ENCODE measurements at regions not wholly inside any gene's neighbourhood (a gene's known extent, or its start where the extent isn't known, plus 50 kb on each side); places are given as distances from the start of the nearest gene placed in this dataset.
A peak's percentile ranks its signal among the peaks of the same experiment; 100 is the strongest.

DNA sequence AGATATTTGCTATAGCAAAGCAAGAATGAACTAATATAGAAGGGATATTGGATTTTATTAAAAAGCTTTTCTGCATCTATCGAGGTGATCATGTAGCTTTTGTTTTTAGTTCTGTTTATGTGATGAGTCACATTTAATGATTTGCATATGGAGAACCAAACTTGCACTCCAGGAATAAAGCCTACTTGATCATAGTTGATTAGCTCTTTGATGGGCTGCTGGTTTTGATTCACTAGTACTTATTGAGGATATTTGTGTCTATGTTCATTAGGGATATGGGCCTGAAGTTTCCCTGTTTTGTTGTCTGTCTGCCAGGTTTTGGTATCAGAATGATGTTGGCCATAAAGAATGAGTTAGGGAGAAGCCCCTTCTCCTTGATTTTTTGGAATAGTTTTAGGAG is 310.7 kb downstream of the ARPP21 start:
- no peak overlapping the region for H3K4me3 ChIP-seq (ENCODE audit: low read length)
- H4K5ac ChIP-seq (ENCODE audit: low read length), result no peak overlapping the region
- no peak overlapping the region for H2AK5ac ChIP-seq (ENCODE audit: low read length)
- no peak overlapping the region for H3K56ac ChIP-seq (ENCODE audit: low read length)
- no peak overlapping the region for H3K27ac ChIP-seq (ENCODE audit: low read depth, low read length)
- H3K4me2 ChIP-seq (ENCODE audit: low read length), result no peak overlapping the region
- no peaks in the 10 kb centered on the region for H3K4me1 ChIP-seq (ENCODE audit: control insufficient read depth, low read depth, low read length)
- no peak overlapping the region for H3K18ac ChIP-seq (ENCODE audit: low read length)
- no CpG with 5 or more reads among the region's 1 CpG for WGBS (ENCODE audit: extremely low coverage, insufficient coverage, low lambda C conversion rate)
- no peak overlapping the region for H3K4ac ChIP-seq (ENCODE audit: low read depth, low read length)
- no peaks in the 10 kb centered on the region for H3K27me3 ChIP-seq (ENCODE audit: insufficient read depth, low read length, poor library complexity)
- no peak overlapping the region for H3K9ac ChIP-seq (ENCODE audit: low read length)
- no peak overlapping the region for H4K8ac ChIP-seq (ENCODE audit: low read depth, low read length)
- H3K36me3 ChIP-seq (ENCODE audit: control insufficient read depth, insufficient read depth, low read length), result no peaks in the 10 kb centered on the region
- H2BK120ac ChIP-seq (ENCODE audit: low read depth, low read length), result no peak overlapping the region
- no peaks in the 10 kb centered on the region for H3K79me2 ChIP-seq (ENCODE audit: control insufficient read depth, insufficient read depth, low read length)
- no peak overlapping the region for H3K23ac ChIP-seq (ENCODE audit: low read length)
- no peak overlapping the region for H2BK15ac ChIP-seq (replicated peaks; ENCODE audit: low read depth)
- no peak for DNase-seq
- no peak overlapping the region for H2BK5ac ChIP-seq (ENCODE audit: low read length)
- no peaks in the 10 kb centered on the region for H3K79me1 ChIP-seq (ENCODE audit: low read length)

DNA sequence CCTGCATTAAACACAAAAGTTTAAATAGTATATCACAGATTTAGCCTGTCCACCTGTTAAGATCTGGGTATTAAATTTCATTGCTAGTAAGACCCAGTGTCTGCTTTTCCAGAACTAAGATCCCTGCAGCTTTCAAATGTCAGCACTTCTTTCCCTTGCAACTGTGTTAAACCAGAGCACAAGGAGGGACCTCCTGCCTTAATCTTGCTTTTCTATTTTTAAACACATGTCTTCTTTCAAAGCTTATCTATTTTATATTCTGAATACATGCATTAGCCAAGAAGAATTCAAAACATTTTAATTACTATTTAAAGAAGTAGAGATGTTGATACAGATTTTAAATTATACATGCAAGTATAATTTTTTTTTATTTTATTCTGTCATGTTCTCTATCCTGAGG is 315.1 kb downstream of the ARPP21 start:
- no peak overlapping the region for H3K23ac ChIP-seq (ENCODE audit: low read length)
- no peak overlapping the region for H3K18ac ChIP-seq (ENCODE audit: low read length)
- no peak overlapping the region for H4K8ac ChIP-seq (ENCODE audit: low read depth, low read length)
- H3K27ac ChIP-seq (ENCODE audit: low read depth, low read length), result no peak overlapping the region
- no peak overlapping the region for H2AK5ac ChIP-seq (ENCODE audit: low read length)
- no peaks in the 10 kb centered on the region for H3K36me3 ChIP-seq (ENCODE audit: control insufficient read depth, insufficient read depth, low read length)
- no peak overlapping the region for H2BK15ac ChIP-seq (replicated peaks; ENCODE audit: low read depth)
- H3K9ac ChIP-seq (ENCODE audit: low read length), result no peak overlapping the region
- H3K4me3 ChIP-seq (ENCODE audit: low read length), result no peak overlapping the region
- DNase-seq, result no peak
- no peak overlapping the region for H2BK5ac ChIP-seq (ENCODE audit: low read length)
- no peak overlapping the region for H3K4ac ChIP-seq (ENCODE audit: low read depth, low read length)
- no peak overlapping the region for H4K5ac ChIP-seq (ENCODE audit: low read length)
- no peaks in the 10 kb centered on the region for H3K27me3 ChIP-seq (ENCODE audit: insufficient read depth, low read length, poor library complexity)
- H3K4me1 ChIP-seq (ENCODE audit: control insufficient read depth, low read depth, low read length), result no peaks in the 10 kb centered on the region
- no peak overlapping the region for H2BK120ac ChIP-seq (ENCODE audit: low read depth, low read length)
- no peaks in the 10 kb centered on the region for H3K79me1 ChIP-seq (ENCODE audit: low read length)
- no peak overlapping the region for H3K4me2 ChIP-seq (ENCODE audit: low read length)
- H3K79me2 ChIP-seq (ENCODE audit: control insufficient read depth, insufficient read depth, low read length), result no peaks in the 10 kb centered on the region
- H3K56ac ChIP-seq (ENCODE audit: low read length), result no peak overlapping the region

DNA sequence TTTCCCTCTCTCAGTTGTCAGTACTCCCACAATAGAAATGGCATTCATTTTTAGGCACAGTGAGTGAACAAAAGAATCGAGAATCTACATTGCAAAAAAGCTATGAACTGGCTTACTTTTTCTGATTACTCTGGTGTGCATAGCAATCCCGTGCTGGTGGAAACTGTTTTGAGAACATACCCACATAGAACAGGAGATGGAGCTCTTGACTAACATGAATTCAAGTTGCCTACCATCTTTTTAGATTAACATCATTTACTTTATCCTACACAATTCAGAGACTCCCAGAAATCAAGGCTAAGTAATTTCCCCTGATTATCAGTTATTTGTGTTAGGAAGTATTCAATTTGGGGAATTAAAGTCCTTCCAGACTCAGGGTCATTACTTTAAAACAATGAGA is 326.6 kb downstream of the ARPP21 start:
- no peak overlapping the region for H4K5ac ChIP-seq (ENCODE audit: low read length)
- peak; percentile 53 for DNase-seq
- no peak overlapping the region for H2AK5ac ChIP-seq (ENCODE audit: low read length)
- no peak overlapping the region for H3K56ac ChIP-seq (ENCODE audit: low read length)
- no peak overlapping the region for H3K18ac ChIP-seq (ENCODE audit: low read length)
- H3K4me2 ChIP-seq (ENCODE audit: low read length), result no peak overlapping the region
- no peaks in the 10 kb centered on the region for H3K36me3 ChIP-seq (ENCODE audit: control insufficient read depth, insufficient read depth, low read length)
- H3K79me1 ChIP-seq (ENCODE audit: low read length), result no peaks in the 10 kb centered on the region
- no peak overlapping the region for H4K8ac ChIP-seq (ENCODE audit: low read depth, low read length)
- H3K79me2 ChIP-seq (ENCODE audit: control insufficient read depth, insufficient read depth, low read length), result no peaks in the 10 kb centered on the region
- no peak overlapping the region for H3K4ac ChIP-seq (ENCODE audit: low read depth, low read length)
- no CpG with 5 or more reads among the region's 2 CpGs for WGBS (ENCODE audit: extremely low coverage, insufficient coverage, low lambda C conversion rate)
- no peaks in the 10 kb centered on the region for H3K4me1 ChIP-seq (ENCODE audit: control insufficient read depth, low read depth, low read length)
- no peak overlapping the region for H2BK120ac ChIP-seq (ENCODE audit: low read depth, low read length)
- H2BK5ac ChIP-seq (ENCODE audit: low read length), result no peak overlapping the region
- H3K23ac ChIP-seq (ENCODE audit: low read length), result no peak overlapping the region
- no peak overlapping the region for H3K9ac ChIP-seq (ENCODE audit: low read length)
- H2BK15ac ChIP-seq (replicated peaks; ENCODE audit: low read depth), result no peak overlapping the region
- H3K4me3 ChIP-seq (ENCODE audit: low read length), result no peak overlapping the region
- H3K27me3 ChIP-seq (ENCODE audit: insufficient read depth, low read length, poor library complexity), result no peaks in the 10 kb centered on the region
- no peak overlapping the region for H3K27ac ChIP-seq (ENCODE audit: low read depth, low read length)

DNA sequence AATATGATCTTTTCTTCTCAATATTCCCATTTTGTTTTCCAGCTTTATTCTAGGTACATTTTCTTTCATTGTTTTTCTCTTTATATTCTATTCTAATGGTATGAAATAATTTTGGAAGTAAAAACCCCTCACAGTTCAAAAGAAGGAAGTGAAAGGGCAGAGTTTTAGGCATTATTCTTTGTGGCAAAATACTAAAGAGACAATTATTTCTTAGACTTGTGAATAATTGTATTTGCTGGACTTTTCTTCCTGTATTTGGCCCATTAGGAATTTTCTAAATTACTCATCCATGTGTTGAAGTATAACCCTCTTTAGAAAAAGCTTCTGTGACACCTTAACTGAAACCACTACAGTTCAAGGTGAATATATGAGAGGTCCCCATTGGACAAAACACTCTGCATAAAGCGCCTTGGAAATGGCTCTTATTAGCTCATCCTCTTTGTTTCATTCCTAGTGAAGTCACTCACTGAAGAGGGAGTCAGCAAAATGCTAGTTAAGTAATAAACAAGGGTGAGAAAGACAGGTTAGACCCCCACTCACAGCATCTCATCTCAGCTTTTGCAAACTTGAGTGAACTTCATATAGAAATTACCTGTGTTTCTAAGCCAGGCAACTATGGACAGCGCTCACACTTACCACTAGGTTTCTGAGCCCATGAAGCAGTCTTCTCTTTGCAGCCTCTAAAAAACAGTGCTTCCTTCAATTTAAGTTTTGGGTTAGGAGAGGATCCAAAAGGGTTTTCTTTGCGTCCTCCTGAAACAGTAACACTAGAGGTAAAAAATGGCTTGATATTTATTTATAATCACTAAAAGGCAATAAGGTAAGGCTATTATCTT is 327.5 kb downstream of the ARPP21 start:
- Histone ChIP-seq H3K27ac (ENCODE audit: low read depth, low read length) (no peak overlapping the region), H3K23ac (ENCODE audit: low read length) (no peak overlapping the region), H3K4me1 (ENCODE audit: control insufficient read depth, low read depth, low read length) (no peaks in the 10 kb centered on the region), H2BK15ac (replicated peaks; ENCODE audit: low read depth) (no peak overlapping the region), H4K5ac (ENCODE audit: low read length) (no peak overlapping the region), H3K4me2 (ENCODE audit: low read length) (no peak overlapping the region), H4K8ac (ENCODE audit: low read depth, low read length) (no peak overlapping the region), H2BK120ac (ENCODE audit: low read depth, low read length) (no peak overlapping the region), H3K9ac (ENCODE audit: low read length) (no peak overlapping the region), H3K18ac (ENCODE audit: low read length) (no peak overlapping the region), H3K79me1 (ENCODE audit: low read length) (no peaks in the 10 kb centered on the region), H2AK5ac (ENCODE audit: low read length) (no peak overlapping the region), H3K4ac (ENCODE audit: low read depth, low read length) (no peak overlapping the region), H3K27me3 (ENCODE audit: insufficient read depth, low read length, poor library complexity) (no peaks in the 10 kb centered on the region), H3K4me3 (ENCODE audit: low read length) (no peak overlapping the region), H3K79me2 (ENCODE audit: control insufficient read depth, insufficient read depth, low read length) (no peaks in the 10 kb centered on the region), H2BK5ac (ENCODE audit: low read length) (no peak overlapping the region), H3K36me3 (ENCODE audit: control insufficient read depth, insufficient read depth, low read length) (no peaks in the 10 kb centered on the region), H3K56ac (ENCODE audit: low read length) (no peak overlapping the region)
- DNase-seq, result no peak
- no CpG with 5 or more reads among the region's 3 CpGs for WGBS (ENCODE audit: extremely low coverage, insufficient coverage, low lambda C conversion rate)

DNA sequence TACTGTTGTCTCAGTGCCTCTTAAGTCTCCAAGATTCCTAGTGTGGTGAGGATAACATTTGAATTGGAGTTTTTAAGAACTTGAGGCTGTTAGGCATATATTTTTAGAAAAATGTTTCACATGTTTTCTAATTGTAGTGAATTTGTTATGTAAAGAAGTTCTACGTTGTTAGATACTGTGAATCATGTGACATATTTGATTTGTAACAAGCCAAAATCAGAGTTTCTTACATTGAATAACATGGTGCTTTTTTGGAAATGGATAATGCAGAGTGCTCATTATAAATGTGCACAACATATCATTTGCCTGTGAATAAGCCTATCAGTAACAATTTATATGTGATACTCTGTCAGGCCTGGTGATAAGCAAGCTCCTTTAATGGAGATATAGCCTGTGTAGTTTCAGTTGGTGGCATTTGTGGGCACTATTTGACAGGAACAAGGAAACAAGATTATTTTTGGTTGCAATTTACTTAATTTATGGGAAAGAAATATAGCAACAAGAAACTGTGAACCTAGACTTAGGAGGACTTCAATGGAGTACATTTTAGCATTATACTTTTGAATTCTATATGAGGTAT is 328.8 kb downstream of the ARPP21 start:
- Histone ChIP-seq H3K56ac (ENCODE audit: low read length) (no peak overlapping the region), H3K27ac (ENCODE audit: low read depth, low read length) (no peak overlapping the region), H2BK120ac (ENCODE audit: low read depth, low read length) (no peak overlapping the region), H2BK5ac (ENCODE audit: low read length) (no peak overlapping the region), H3K4me3 (ENCODE audit: low read length) (no peak overlapping the region), H2BK15ac (replicated peaks; ENCODE audit: low read depth) (no peak overlapping the region), H4K5ac (ENCODE audit: low read length) (no peak overlapping the region), H3K79me1 (ENCODE audit: low read length) (no peaks in the 10 kb centered on the region), H4K8ac (ENCODE audit: low read depth, low read length) (no peak overlapping the region), H3K36me3 (ENCODE audit: control insufficient read depth, insufficient read depth, low read length) (no peaks in the 10 kb centered on the region), H3K79me2 (ENCODE audit: control insufficient read depth, insufficient read depth, low read length) (no peaks in the 10 kb centered on the region), H2AK5ac (ENCODE audit: low read length) (no peak overlapping the region), H3K9ac (ENCODE audit: low read length) (no peak overlapping the region), H3K4me2 (ENCODE audit: low read length) (no peak overlapping the region), H3K27me3 (ENCODE audit: insufficient read depth, low read length, poor library complexity) (no peaks in the 10 kb centered on the region), H3K4me1 (ENCODE audit: control insufficient read depth, low read depth, low read length) (no peaks in the 10 kb centered on the region), H3K4ac (ENCODE audit: low read depth, low read length) (no peak overlapping the region), H3K18ac (ENCODE audit: low read length) (no peak overlapping the region), H3K23ac (ENCODE audit: low read length) (no peak overlapping the region)
- 100% methylated on average over 1 of the region's 1 CpG for WGBS (ENCODE audit: extremely low coverage, insufficient coverage, low lambda C conversion rate)
- DNase-seq, result no peak

DNA sequence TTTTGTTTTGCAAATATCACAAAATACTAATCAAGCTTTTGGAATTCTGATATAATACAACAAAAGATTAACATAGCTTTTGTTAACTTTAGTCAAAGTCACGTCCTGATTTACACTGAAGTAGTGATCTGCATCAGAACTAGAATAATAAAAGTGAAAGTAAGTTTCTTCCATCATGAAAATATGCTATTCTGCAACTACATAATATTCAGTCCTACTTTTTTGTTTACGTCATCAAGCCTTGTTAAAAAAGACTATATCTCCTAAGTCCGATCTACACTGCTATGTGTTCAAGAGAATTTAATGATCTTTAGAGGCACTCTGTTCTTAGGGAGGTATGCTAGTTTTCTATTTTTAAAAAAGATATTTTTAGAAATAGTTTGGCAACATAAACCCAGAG is 330.1 kb downstream of the ARPP21 start:
- Histone ChIP-seq H3K4me3 (ENCODE audit: low read length) (no peak overlapping the region), H2BK15ac (replicated peaks; ENCODE audit: low read depth) (no peak overlapping the region)

More for the DNA sequence above, 330.1 kb downstream of the ARPP21 start:
- WGBS (ENCODE audit: extremely low coverage, insufficient coverage, low lambda C conversion rate), result no CpG with 5 or more reads among the region's 3 CpGs
- H3K9ac ChIP-seq (ENCODE audit: low read length), result no peak overlapping the region
- no peak overlapping the region for H4K8ac ChIP-seq (ENCODE audit: low read depth, low read length)
- H3K4me2 ChIP-seq (ENCODE audit: low read length), result no peak overlapping the region
- H3K4me1 ChIP-seq (ENCODE audit: control insufficient read depth, low read depth, low read length), result no peaks in the 10 kb centered on the region
- no peak overlapping the region for H3K56ac ChIP-seq (ENCODE audit: low read length)
- H3K79me2 ChIP-seq (ENCODE audit: control insufficient read depth, insufficient read depth, low read length), result no peaks in the 10 kb centered on the region
- no peak overlapping the region for H2AK5ac ChIP-seq (ENCODE audit: low read length)
- H2BK120ac ChIP-seq (ENCODE audit: low read depth, low read length), result no peak overlapping the region
- DNase-seq, result no peak
- no peak overlapping the region for H3K23ac ChIP-seq (ENCODE audit: low read length)
- H3K27me3 ChIP-seq (ENCODE audit: insufficient read depth, low read length, poor library complexity), result no peaks in the 10 kb centered on the region
- H3K36me3 ChIP-seq (ENCODE audit: control insufficient read depth, insufficient read depth, low read length), result no peaks in the 10 kb centered on the region
- H3K4ac ChIP-seq (ENCODE audit: low read depth, low read length), result no peak overlapping the region
- no peaks in the 10 kb centered on the region for H3K79me1 ChIP-seq (ENCODE audit: low read length)
- H3K27ac ChIP-seq (ENCODE audit: low read depth, low read length), result no peak overlapping the region
- no peak overlapping the region for H4K5ac ChIP-seq (ENCODE audit: low read length)
- no peak overlapping the region for H2BK5ac ChIP-seq (ENCODE audit: low read length)
- H3K18ac ChIP-seq (ENCODE audit: low read length), result no peak overlapping the region

Measured in mesendoderm (in vitro differentiated cells).